ENCODE measurements at regions not wholly inside any gene's neighbourhood (a gene's known extent, or its start where the extent isn't known, plus 50 kb on each side); places are given as distances from the start of the nearest gene placed in this dataset.

- TF ChIP-seq POLR2A (IDR thresholded peaks at IDR 0.05), result no peak
- no peak for TF ChIP-seq POLR2AphosphoS5 (IDR thresholded peaks at IDR 0.05)
- no peak for TF ChIP-seq CTCF (IDR thresholded peaks at IDR 0.05)
- TF ChIP-seq EP300 (IDR thresholded peaks at IDR 0.05), result no peak
Measured at GRCh38 chr10:31721096-31721495, 207.5 kb downstream of the ARHGAP12 start.
